GM12891 (cell line): ENCODE measurements at regions not wholly inside any gene's neighbourhood (a gene's known extent, or its start where the extent isn't known, plus 50 kb on each side); places are given as distances from the start of the nearest gene placed in this dataset.

Experiments used
- POLR2A ChIP-seq: IDR thresholded peaks from 2 replicates; pipeline ENCODE4 v1.6.1; 2011; ENCODE audit warnings: low read depth, low read length, control low read depth
- POLR2AphosphoS5 ChIP-seq: IDR thresholded peaks from 2 replicates; pipeline ENCODE4 v1.6.1; 2011; ENCODE audit warnings: low read depth, low read length, control low read depth
- SPI1 ChIP-seq: IDR thresholded peaks from 2 replicates; pipeline ENCODE4 v1.6.1; 2011; ENCODE audit warnings: low read depth, low read length, control low read depth
- TAF1 ChIP-seq: IDR thresholded peaks from 2 replicates; pipeline ENCODE4 v1.6.1; 2011; ENCODE audit warnings: low read depth, low read length, control low read depth

GRCh38 chr1:95733671-95734070 is 499.7 kb downstream of the RWDD3 start:
- TF ChIP-seq POLR2AphosphoS5 (no peak), POLR2A (no peak), TAF1 (no peak), SPI1 (no peak)
